GM19438 (cell line): ENCODE measurements at regions not wholly inside any gene's neighbourhood (a gene's known extent, or its start where the extent isn't known, plus 50 kb on each side); places are given as distances from the start of the nearest gene placed in this dataset.

Experiments used
- ATAC-seq: cut with Tn5 transposase; IDR thresholded peaks from one replicate; pipeline ENCODE4 v1.9.1; 2021; ENCODE audit warnings: low read depth; ENCODE audit not compliant: unreplicated experiment

- no peak for ATAC-seq
These were observed 498.7 kb downstream of the NXPH1 start for GRCh38 chr7:8931906-8932646.

GRCh38 chr7:8932751-8933150 lies 499.3 kb downstream of the NXPH1 start:
- ATAC-seq = no peak

GRCh38 chr7:8937204-8937603 lies 503.8 kb downstream of the NXPH1 start:
- no peak for ATAC-seq

GRCh38 chr7:8938044-8938805 lies 504.8 kb downstream of the NXPH1 start:
- no peak for ATAC-seq

- ATAC-seq = no peak
These were observed 506.0 kb downstream of the NXPH1 start for GRCh38 chr7:8939446-8939845.

GRCh38 chr7:8963722-8964121 lies 530.3 kb downstream of the NXPH1 start:
- no peak for ATAC-seq

GRCh38 chr7:8965177-8965576 lies 531.8 kb downstream of the NXPH1 start:
- ATAC-seq = no peak

GRCh38 chr7:8973601-8974000 lies 540.2 kb downstream of the NXPH1 start:
- no peak for ATAC-seq

- ATAC-seq = no peak
These were observed 542.3 kb downstream of the NXPH1 start for GRCh38 chr7:8975681-8976080.

GRCh38 chr7:8982338-8982992 lies 549.1 kb downstream of the NXPH1 start:
- ATAC-seq = no peak

- ATAC-seq = no peak
These were observed 551.8 kb downstream of the NXPH1 start for GRCh38 chr7:8985255-8985654.

GRCh38 chr7:8988267-8988666 lies 554.9 kb downstream of the NXPH1 start:
- ATAC-seq = no peak

- no peak for ATAC-seq
These were observed 557.8 kb downstream of the NXPH1 start for GRCh38 chr7:8991159-8991558.

- ATAC-seq = no peak
These were observed 565.4 kb downstream of the NXPH1 start for GRCh38 chr7:8998762-8999161.

- no peak for ATAC-seq
These were observed 580.5 kb downstream of the NXPH1 start for GRCh38 chr7:9013940-9014339.

GRCh38 chr7:9017286-9017685 lies 583.9 kb downstream of the NXPH1 start:
- ATAC-seq = no peak

GRCh38 chr7:9022456-9022855 lies 589.0 kb downstream of the NXPH1 start:
- no peak for ATAC-seq

GRCh38 chr7:9023675-9024294 lies 590.4 kb downstream of the NXPH1 start:
- no peak for ATAC-seq

GRCh38 chr7:9026121-9026520 lies 592.7 kb downstream of the NXPH1 start:
- ATAC-seq = no peak

GRCh38 chr7:9028012-9028411 lies 594.6 kb downstream of the NXPH1 start:
- ATAC-seq = no peak
